Hepatocyte (in vitro differentiated cells): ENCODE measurements at regions not wholly inside any gene's neighbourhood (a gene's known extent, or its start where the extent isn't known, plus 50 kb on each side); places are given as distances from the start of the nearest gene placed in this dataset.

Experiments
- EZH2 ChIP-seq: fragments of 200-600 bp; sonication (generic); IDR thresholded peaks from 2 replicates; pipeline ENCODE4 v1.6.1; 2016; ENCODE audit warnings: antibody characterized with exemption, mild to moderate bottlenecking, borderline replicate concordance
- TF ChIP-seq, protein P1 (sequence below): fragments of 200-600 bp; sonication (generic); IDR thresholded peaks from 2 replicates; pipeline ENCODE4 v1.5.1; 2016; ENCODE audit warnings: antibody characterized with exemption, mild to moderate bottlenecking; ENCODE audit not compliant: poor library complexity

DNA sequence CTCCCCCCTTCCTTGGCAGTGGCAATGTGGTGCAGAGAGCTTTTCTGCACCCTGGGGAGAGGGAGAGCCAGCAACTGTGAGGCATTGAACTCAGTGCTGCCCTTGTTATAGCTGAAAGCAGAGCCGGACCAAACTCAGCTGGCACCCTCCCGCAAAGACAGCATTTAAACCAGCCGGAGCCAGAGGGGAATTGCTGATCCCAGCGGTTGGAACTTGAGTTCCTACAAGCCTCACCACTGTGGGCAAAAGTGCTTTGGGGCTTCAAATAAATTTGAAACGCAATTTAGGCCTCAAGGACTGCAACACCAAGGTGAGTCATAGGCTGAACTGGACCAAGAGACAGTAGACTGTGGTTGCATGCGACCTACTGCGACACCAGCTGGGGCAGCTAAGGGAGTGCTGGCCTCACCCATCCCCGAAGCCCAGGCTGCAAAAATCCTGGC lies 207.6 kb upstream of the CDKN2B start:
- TF ChIP-seq, protein P1, sequence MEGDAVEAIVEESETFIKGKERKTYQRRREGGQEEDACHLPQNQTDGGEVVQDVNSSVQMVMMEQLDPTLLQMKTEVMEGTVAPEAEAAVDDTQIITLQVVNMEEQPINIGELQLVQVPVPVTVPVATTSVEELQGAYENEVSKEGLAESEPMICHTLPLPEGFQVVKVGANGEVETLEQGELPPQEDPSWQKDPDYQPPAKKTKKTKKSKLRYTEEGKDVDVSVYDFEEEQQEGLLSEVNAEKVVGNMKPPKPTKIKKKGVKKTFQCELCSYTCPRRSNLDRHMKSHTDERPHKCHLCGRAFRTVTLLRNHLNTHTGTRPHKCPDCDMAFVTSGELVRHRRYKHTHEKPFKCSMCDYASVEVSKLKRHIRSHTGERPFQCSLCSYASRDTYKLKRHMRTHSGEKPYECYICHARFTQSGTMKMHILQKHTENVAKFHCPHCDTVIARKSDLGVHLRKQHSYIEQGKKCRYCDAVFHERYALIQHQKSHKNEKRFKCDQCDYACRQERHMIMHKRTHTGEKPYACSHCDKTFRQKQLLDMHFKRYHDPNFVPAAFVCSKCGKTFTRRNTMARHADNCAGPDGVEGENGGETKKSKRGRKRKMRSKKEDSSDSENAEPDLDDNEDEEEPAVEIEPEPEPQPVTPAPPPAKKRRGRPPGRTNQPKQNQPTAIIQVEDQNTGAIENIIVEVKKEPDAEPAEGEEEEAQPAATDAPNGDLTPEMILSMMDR, result no peak
- no peak for TF ChIP-seq EZH2
